ENCODE measurements at regions not wholly inside any gene's neighbourhood (a gene's known extent, or its start where the extent isn't known, plus 50 kb on each side); places are given as distances from the start of the nearest gene placed in this dataset.
A peak's percentile ranks its signal among the peaks of the same experiment; 100 is the strongest.

DNA sequence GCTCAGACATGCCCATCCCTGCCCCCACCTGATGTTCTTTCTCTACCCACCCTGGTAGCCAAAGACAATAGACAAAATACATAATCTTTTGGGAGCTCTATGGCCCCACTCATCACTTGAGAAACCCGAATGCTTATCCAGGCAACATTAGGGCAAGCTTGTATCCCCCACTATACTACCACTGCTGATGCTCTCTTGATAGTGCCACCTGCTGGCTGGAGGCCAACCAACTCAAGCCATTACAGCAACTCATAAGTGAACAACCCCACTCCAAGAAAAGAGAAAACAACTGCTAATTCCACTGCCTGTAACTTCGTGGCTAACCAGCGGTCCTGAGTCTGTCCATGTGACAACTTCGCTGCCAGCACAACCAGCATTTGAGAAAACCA, 342.5 kb upstream of the TGFBR2 start:
- DNase-seq (ENCODE audit: low read depth): no peak

DNA sequence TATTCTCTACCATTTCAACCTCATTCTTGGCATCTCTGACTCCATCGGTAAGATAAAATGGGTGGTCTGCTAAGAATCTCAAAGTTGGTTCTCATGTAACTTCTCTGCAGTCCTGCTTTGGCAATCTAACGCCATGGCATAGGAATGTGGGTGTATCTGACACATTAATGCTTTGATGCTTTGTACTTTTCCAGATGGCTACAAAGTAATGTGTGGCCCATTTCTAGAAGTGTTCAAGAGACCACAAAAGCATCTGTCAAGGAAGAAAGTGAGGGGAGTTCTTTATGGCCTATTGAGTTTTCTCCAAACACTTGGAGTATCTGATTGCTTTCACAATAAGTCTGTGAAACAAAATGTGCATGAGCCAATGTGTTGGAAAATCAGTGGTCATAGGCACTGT, 339.9 kb upstream of the TGFBR2 start:
- no peak for DNase-seq (ENCODE audit: low read depth)

DNA sequence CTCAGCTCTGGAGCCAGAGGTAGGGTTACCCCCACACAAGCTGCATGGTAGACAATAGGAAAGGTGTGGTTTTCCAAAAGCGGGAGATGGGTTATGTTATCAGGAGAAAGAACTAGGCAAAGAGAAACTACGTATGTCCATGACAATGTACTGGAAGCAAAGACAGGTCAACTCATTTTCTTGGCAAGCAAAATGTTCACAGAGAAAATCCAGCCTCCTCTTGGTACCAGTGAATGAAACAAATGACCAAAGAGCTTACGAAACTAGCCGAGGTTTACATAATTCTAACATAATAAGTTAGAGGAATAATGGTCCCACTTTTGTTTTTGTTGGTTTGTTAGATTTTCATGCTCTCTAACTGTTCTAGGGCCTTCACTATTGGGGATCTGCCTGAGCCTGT, 338.1 kb upstream of the TGFBR2 start:
- no peak for DNase-seq (ENCODE audit: low read depth)

DNA sequence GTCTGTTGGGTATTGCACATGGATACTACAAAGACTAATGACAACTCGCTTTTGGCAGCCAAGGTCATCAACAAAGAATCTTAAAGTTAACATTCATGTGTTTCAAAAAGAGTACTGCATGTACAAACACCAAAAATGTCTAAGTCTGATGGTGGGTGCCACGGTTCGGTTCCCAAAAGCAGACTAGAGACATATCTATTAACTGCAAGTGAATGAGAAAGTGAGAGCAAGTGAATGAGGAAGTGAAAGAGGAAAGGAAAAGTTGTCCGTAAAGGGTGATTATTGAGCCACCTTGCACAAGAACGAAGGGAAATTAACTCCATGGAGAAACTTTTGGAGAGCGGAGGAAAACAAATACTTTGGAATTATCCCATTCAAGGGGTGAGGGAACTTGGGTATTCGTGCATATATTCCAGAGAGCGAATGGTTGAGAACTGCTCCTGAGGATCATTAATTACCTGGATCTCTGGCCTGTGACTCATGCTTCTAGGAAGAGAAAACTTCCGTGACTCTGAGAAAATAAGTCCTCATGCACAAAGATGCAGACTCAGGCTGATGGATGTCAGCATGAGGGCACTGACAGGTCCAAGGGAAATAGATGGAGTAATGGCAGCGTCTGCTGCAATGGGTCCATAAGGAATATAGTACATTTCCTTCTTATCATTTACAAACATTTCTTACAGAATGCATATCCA, 336.5 kb upstream of the TGFBR2 start:
- no peak for DNase-seq (ENCODE audit: low read depth)

DNA sequence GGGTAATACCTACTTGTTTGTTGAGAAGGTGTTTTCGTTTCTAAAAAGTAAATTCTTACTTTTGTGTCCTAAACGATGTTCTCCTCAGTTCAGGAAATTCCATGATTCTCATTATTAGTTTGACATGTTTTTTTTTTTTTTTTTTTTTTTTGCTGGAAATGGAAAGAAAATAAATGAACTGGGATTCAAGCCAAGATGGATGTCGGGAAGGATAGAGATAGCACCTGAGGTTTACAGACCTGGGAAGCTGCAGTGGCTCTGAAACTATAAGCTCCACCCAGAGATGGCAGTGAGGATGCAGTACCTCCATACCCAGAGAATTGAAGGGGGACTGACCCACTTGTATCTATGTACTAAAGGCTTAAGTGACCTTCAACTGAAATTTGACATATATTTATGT, 334.6 kb upstream of the TGFBR2 start:
- no peak for DNase-seq (ENCODE audit: low read depth)

DNA sequence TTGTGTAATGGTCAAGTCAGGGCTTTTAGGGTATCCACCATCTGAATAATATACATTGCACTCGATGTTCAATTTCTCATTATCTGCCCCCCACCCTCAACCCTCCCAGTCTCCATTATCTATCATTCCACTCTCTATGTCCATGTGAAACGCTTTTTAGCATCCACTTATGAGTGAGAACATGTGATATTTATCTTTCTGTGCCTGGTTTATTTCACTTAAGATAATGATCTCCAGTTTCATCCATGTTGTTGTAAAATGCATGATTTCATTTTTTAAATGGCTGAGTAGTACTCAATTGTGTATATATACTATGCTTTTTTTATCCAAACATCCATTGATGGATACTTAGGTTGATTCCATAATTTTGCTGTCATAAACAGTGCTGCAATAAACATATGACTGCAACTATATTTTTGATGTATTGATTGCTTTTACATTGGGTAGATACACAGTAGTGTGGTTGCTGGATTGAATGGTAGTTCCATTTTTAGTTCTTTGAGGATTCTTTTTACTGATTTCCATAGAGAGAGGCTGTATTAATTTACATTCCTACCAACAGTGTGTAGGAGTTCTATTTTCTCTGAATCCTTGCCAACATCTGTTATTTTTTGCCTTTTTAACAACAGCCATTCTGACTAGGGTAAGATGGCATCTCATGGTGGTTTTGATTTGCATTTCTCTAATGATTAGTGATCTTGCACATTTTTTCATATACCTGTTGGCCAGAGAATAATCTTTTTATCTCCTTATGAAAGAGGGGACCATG, 332.9 kb upstream of the TGFBR2 start:
- peak; percentile 14 for DNase-seq (ENCODE audit: low read depth)

DNA sequence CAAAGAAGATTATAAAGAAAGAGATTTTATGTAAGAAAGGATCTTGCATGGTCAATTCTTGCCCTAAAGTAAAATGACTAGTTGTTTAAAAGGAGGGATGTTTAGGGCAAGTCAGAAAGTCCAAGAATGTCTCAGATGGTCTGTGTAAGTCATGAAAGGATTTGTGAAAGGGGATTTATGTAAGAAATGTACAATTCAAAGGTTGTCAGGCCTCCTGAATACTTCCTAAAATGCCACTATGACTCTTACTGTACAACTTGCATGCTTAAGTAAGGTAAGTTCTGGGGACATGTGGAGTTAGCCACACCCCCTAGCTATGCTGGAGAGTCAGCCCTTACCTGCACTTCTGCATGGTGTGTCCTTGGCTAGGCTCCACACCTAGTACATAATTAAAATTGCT, 328.9 kb upstream of the TGFBR2 start:
- DNase-seq (ENCODE audit: low read depth): no peak

DNA sequence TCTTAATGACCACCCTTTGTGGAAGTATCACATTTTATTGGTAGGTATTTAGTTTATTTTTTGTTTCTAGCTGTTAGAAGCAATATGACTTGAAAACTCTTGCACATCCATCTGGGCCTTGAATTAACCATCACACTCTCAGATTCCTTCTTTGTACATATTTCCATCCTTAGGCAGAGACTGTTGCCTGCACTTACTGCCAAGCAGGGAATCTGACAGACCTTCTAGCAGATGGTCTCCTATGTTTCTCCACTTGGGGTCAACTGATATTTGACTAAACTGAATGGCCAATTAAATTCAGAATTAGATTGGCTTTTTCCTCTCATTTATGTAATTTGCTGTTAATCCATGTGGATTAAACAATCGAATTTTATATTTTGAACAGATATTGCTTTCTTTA, 324.9 kb upstream of the TGFBR2 start:
- DNase-seq (ENCODE audit: low read depth): no peak

DNA sequence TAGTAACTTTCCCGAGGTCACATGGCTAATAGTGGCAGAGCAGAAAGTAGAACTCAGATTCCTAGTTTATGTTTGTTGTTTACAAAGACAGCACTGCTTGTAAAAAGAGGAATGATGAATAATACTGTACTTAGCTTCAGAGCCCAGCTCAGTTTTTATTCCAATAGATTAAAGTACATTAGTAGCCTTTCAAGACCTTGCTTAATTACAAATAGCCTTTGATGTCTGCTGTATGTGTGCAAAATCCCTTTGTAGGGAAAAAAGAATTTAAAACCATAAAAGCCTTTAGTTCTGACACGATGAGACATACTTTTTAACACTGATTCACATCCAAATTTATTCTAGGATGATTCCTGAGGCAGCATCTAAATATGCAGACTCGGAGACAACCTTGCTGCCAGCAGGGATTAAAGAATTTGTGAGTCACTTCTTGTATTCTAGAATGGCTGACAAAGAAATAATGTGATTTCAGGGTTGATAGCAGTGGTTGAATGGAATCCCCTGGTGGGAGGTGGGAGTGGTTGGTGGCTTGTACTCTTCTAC, 324.2 kb upstream of the TGFBR2 start:
- peak; percentile 59 for DNase-seq (ENCODE audit: low read depth)

DNA sequence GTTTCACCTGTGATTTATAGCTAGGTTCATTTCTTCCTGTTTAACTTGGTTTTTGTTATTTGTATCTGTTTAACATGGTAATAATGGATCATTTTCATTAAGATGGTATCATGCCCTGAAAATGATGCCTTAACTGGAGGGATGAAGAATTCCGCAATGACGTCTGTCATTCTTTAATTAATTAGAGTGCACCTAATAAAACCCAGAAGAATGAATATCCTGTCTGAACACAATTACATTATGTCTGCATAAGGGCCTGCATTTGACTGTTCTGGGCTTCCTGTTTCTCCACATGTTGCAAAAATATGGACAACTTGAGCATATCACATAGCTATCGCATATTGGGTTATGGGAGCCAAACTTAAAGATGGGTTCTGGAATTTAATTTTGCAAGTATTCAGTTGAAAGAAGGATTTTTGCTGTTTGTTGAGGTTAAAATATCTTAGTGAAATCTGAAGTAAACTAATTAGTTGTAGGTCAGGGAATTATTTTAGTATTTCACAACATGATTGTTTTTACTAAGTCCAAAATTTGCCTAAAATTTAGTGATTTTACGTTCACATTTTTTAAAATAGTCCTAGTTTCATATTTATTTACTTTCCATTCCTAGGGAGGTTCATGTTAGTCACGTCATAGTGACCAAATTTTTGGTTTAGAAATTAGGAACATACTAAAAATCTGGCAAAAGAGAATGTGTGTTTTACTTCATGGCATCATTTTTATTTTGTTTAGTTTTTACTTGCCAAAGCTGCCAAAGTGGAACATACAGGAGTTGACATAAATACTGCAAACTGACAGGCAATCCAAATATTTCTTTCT, 321.0 kb upstream of the TGFBR2 start:
- peak; percentile 91 for DNase-seq (ENCODE audit: low read depth)

DNA sequence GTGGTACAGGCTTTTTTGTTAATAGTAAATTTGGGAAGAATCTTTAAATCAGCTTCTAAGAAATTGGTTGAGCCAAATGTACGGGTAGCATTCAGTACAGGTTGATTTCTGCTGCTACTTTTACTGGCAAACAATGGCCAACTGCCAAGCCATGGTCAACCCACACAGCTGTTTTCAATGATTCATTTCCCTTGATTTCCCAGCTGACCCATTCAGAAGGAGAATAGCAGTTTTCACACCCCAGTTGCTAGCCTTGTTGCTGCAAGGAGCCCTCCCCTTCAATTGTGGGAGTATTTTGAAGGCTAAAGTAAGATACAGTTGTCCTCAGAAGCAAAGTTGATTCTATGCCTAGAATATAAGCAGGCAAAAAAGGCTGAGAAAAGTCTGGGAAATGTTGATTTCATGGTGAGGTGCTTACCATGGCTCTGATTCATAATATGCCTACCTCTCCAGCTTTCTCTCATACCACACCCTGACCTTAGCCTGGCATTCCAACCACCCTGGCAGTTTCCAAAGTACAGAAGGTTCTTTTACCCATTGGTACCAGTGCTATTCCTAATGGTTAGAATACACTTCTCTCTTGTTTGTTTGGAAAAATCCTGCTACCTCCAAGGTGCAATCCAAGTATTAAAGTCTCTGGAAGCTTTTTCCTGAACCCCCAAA, 320.3 kb upstream of the TGFBR2 start:
- peak; percentile 93 for DNase-seq (ENCODE audit: low read depth)

DNA sequence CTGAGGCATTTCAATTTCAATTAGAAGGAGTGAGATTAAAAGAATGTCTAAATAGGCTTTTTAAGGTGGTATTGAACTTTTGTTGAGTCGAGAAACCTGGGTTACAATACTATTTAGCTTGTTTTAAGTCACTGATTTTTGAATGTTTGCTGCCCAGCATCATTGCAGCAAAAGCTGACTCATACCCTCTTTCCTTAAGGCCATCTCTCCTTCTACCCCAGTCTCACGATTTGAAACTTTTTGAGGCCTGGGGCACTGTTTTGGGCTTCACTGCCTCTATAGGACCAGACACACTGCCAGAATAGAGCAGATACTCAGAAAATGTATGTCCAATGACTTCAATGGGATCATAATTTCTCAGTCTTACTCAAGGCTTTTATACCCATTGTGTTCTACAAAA, 319.6 kb upstream of the TGFBR2 start:
- DNase-seq (ENCODE audit: low read depth): no peak

DNA sequence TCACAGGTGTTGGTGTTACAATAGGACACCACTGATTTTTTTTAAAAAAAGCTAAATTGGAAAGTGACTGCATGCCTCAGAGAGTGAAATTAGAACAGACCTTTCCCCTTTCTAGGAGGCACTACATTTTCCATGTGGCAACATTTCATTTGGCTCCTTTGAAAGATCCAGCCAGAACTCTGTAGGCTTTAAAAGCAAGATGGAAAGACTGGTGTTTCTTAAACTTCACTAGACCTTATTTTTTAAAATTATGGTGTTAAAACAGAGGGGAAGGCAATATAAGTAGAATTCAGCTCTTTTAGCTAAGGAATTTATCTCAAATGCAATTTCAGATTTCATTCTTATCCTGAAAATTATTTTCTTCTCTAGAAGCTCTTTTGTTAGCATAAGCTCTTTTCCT, 317.6 kb upstream of the TGFBR2 start:
- DNase-seq (ENCODE audit: low read depth): no peak

DNA sequence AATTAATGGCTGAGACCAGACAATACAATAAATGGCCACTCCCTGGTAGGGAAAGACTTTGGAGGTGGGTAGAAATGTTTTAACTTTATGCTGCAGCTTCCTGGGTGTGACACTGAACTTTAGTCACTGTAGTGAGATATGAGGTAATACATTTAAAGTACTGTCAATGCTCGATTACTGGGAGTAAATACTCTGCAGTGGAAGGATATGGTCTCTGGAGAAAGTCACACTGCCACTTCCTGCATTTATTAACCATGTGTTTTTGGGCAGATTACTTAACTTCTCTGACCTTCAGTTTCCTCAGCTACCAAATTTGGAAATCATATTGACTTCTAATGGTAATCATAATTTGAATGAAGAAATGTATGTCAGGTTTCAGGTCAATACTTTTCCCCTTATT, 317.1 kb upstream of the TGFBR2 start:
- DNase-seq (ENCODE audit: low read depth): no peak

DNA sequence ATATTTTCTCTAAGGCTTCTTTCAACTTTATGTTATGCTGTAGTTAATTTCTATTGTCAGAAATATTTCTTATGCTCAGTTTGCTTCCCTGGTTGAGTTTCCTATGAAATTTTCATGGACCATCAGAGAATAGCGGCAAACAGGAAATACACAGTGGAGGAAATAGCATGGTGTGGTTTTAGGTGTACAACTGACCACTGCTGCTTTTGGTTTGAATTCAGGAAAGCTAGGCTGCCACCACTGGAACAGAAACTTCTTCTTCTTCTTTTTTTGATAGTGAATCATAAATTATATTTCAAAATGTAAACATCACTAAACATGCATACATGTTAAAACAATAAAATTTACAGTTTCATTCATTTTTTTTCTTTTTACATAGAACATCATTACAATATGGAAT, 316.6 kb upstream of the TGFBR2 start:
- DNase-seq (ENCODE audit: low read depth): no peak

DNA sequence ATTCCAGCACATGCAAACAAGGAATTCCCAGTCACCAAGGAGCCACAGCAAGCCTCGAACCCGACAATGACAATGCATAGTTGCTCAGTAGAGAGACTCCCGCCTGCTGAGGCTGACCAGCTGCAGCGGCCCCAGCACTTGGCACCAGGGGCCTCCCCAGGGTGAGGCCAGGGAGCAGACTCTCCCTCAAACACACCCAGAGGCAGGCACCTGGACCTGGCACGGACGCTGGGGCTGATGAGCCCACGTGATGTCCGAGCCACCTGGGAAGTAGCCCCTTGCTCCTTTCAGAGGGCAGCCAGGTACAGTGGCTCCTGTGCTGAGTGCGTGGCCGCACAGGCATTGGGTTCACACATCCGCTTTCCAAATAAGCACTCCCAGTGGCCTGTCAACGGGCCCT, 315.9 kb upstream of the TGFBR2 start:
- no peak for DNase-seq (ENCODE audit: low read depth)

DNA sequence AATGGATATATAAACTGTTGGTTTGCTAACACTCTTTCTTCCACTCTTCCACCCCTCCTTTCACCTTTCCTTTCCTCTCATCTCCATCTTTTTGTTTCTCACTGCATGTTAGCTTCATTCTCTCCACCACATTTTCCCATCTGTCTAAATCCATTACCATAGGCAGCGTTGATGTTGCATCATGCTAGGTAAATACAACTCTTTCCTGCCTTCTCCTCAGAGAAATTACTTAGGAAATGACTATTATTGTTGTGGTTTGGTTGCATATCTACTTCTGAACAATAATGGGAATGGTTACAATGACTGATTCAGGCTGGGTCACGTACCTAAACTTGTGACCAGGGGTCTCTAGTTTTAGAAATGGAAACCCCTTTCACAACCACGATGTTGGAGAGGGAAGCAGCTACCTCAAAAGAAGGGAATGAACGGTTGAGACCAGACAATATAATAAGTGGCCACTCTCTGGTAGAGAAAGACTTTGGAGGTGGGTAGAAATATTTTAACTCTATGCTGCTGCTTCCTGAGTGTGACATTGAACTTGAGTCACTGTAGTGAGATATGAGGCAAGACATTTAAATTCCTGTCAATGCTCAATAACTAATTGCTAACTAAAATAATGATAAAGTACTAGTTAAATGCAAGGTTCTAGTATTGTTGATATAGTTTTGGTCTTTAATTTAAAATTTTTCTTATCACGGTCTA, 314.1 kb upstream of the TGFBR2 start:
- DNase-seq (ENCODE audit: low read depth): no peak

DNA sequence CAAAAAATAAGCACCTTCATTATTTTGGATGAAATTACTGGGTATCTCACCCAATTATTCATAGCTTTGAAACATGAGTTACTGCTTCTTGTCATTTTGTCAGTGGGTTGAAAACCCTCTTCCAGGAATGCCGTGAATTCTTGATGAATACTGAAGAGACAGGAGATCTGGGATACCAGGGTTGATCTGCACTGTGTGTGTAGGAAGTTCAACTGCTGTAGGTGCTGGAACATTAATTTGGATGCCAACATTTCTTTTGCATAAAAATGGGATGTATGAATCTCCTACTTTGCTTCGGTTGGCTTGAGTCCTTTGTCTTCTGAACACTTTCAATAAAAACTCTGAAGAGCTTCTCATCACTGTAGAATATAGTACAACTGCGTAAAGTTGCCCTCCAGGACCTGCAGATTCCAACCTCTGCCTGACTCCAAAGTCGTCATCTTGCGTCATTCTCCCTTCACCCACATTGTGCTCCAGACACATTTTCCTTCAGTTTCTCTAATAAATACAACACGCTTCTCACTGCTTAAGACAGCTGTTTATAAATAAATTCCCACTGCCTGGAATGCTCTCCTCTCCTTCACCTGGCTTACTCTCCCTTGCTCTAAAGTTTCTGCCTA, 312.7 kb upstream of the TGFBR2 start:
- no peak for DNase-seq (ENCODE audit: low read depth)

DNA sequence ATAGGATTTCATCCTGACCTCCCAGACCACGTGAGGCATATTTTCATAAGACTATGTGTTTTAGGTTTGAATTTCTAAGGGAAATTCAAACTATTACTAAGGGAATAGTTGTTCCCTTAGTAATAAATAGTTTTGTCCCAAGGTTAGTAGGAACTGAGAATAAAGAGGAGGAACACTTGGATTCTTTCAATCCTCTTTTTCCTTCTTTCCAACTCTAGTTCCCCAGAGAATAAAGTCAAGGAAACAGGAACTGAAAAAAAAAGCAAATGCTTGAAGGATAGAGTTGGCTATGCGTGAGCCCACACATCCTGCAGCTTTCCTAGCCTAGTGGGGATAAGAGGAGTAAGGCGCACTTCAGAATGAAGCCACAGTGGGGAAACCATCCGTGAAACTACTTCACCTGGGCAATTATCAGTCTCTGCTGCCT, 312.1 kb upstream of the TGFBR2 start:
- DNase-seq (ENCODE audit: low read depth): no peak

DNA sequence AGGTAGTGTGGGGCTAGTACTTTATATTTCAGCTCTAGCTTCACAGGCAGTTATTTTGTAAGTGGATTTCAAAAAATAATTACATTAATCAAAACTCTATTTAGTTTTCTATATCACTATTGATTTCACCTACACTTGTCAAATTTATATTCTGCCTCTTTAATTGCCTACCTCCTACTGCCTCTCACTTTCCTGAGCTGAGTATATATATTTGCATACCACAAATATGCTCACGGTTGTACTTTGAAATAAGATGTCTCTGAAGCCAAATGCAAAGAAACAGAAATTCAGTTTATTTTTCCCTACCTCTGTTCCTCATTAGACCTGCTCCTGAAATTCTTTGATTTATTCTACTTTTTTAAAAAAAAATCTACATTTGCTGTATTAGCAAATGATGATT, 309.3 kb upstream of the TGFBR2 start:
- DNase-seq (ENCODE audit: low read depth): no peak
